Thyroid gland (tissue), 4 donors: ENCODE measurements at regions not wholly inside any gene's neighbourhood (a gene's known extent, or its start where the extent isn't known, plus 50 kb on each side); places are given as distances from the start of the nearest gene placed in this dataset.

Source experiments
- DNase-seq, 2 donors: peaks; one replicate each; pipeline ENCODE4 v3.0.0-alpha.2; 2019
- H3K27ac ChIP-seq, 3 donors: fragments of 200-600 bp; sonication (generic); 1 replicate in 2 of 3; 2 replicates in 1 of 3; pipeline ENCODE4 v1.5.1; 2016 to 2019; ENCODE audit warnings: mild to moderate bottlenecking in 1 of 3, moderate library complexity in 1 of 3
- H3K27me3 ChIP-seq: fragments of 200-600 bp; sonication (generic); one replicate; pipeline ENCODE4 v1.5.1; 2019
- H3K36me3 ChIP-seq, 2 donors: fragments of 200-600 bp; sonication (generic); one replicate each; pipeline ENCODE4 v1.5.1; 2016 to 2019
- H3K4me1 ChIP-seq, 2 donors: fragments of 200-600 bp; sonication (generic); one replicate each; pipeline ENCODE4 v1.5.1; 2017 to 2019
- H3K4me3 ChIP-seq, 3 donors: fragments of 200-600 bp; sonication (generic); replicated peaks in 1 of 3; 1 replicate in 2 of 3; 2 replicates in 1 of 3; pipeline ENCODE4 v1.5.1; 2016; ENCODE audit warnings: mild to moderate bottlenecking in 1 of 3
- H3K9me3 ChIP-seq: fragments of 200-600 bp; sonication (generic); one replicate; pipeline ENCODE4 v1.5.1; 2017
- POLR2A ChIP-seq, 2 donors: fragments of 450-650 bp; IDR thresholded peaks; one replicate each; pipeline ENCODE4 v1.6.1; 2017; ENCODE audit warnings: antibody characterized with exemption in 2 of 2, mild to moderate bottlenecking in 2 of 2, moderate library complexity in 1 of 2
- WGBS, 2 donors: methylation state at CpG; one replicate each; pipeline ENCODE4 v1.1.5; 2017; 5-methylcytosine and 5-hydroxymethylcytosine counted together
- intact Hi-C: fragments of 100-400 bp; cut with DNase I; formaldehyde crosslinking; loops from one replicate; pipeline ENCODE4 v1.15.1; 2023
- TF ChIP-seq, protein P1 (sequence below), 6 experiments: fragments of 200-600 bp in 3 of 6; fragments of 450-650 bp in 3 of 6; sonication (generic) in 3 of 6; IDR thresholded peaks; one replicate each; pipeline ENCODE4 v1.5.1; 2016 to 2019; ENCODE audit warnings: antibody characterized with exemption in 6 of 6, mild to moderate bottlenecking in 2 of 6, inconsistent platforms in 1 of 6, moderate library complexity in 1 of 6

DNA sequence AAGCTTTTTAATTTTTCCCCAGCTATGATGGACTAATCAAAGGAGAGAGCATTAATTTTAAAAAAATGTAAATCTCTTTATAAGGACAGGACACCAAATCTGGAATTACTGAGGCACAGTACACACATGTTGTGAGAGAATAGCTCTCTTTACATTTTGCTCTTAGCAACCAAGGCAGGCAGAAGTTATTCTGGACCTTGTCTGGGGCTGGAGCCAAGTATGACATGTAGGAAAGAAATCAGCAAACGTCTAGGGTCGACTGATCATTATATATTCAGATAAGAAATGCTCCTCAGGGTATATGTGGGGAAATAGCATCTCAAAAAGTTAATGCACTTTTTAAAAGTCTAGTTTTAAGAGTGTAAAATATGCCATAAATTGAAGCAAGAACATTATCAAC is 1330.0 kb upstream of the CELF4 start:
- H3K4me1 ChIP-seq = no peaks in the 10 kb centered on the region
- TF ChIP-seq, protein P1, sequence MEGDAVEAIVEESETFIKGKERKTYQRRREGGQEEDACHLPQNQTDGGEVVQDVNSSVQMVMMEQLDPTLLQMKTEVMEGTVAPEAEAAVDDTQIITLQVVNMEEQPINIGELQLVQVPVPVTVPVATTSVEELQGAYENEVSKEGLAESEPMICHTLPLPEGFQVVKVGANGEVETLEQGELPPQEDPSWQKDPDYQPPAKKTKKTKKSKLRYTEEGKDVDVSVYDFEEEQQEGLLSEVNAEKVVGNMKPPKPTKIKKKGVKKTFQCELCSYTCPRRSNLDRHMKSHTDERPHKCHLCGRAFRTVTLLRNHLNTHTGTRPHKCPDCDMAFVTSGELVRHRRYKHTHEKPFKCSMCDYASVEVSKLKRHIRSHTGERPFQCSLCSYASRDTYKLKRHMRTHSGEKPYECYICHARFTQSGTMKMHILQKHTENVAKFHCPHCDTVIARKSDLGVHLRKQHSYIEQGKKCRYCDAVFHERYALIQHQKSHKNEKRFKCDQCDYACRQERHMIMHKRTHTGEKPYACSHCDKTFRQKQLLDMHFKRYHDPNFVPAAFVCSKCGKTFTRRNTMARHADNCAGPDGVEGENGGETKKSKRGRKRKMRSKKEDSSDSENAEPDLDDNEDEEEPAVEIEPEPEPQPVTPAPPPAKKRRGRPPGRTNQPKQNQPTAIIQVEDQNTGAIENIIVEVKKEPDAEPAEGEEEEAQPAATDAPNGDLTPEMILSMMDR (IDR thresholded peaks at IDR 0.05) = no peak
- no peak for TF ChIP-seq POLR2A (IDR thresholded peaks at IDR 0.05)
- WGBS, 2 donors = 52 to 65% methylated on average over 2 of the region's 2 CpGs
- H3K27me3 ChIP-seq = no peaks in the 10 kb centered on the region
- intact Hi-C loops = no loop called here
- no peaks in the 10 kb centered on the region for H3K9me3 ChIP-seq
- H3K4me3 ChIP-seq = no peak overlapping the region
- no peak for DNase-seq
- H3K27ac ChIP-seq = no peak overlapping the region
- H3K36me3 ChIP-seq = no peaks in the 10 kb centered on the region

GRCh38 chr18:38887671-38888020 is 1322.0 kb upstream of the CELF4 start:
- no peak overlapping the region for H3K27ac ChIP-seq
- DNase-seq = no peak
- WGBS, 2 donors = 79 to 95% methylated on average over 2 of the region's 2 CpGs

GRCh38 chr18:38886861-38887670 is 1321.5 kb upstream of the CELF4 start:
- 69 to 82% methylated on average over 4 of the region's 4 CpGs for WGBS, 2 donors
- intact Hi-C loops = no loop called here

More at GRCh38 chr18:38887671-38888020, 1322.0 kb upstream of the CELF4 start:
- Histone ChIP-seq H3K4me3 (no peak overlapping the region), H3K4me1 (no peaks in the 10 kb centered on the region), H3K9me3 (no peaks in the 10 kb centered on the region), H3K36me3 (no peaks in the 10 kb centered on the region), H3K27me3 (no peaks in the 10 kb centered on the region)
- intact Hi-C loops = no loop called here
- TF ChIP-seq, protein P1 (IDR thresholded peaks at IDR 0.05) = no peak
- no peak for TF ChIP-seq POLR2A (IDR thresholded peaks at IDR 0.05)

GRCh38 chr18:38886235-38886634 is 1320.6 kb upstream of the CELF4 start:
- no peak for TF ChIP-seq POLR2A (IDR thresholded peaks at IDR 0.05)
- TF ChIP-seq, protein P1 (IDR thresholded peaks at IDR 0.05) = no peak

More at GRCh38 chr18:38886861-38887670, 1321.5 kb upstream of the CELF4 start:
- Histone ChIP-seq H3K4me3 (no peak overlapping the region), H3K27me3 (no peaks in the 10 kb centered on the region), H3K36me3 (no peaks in the 10 kb centered on the region), H3K4me1 (no peaks in the 10 kb centered on the region), H3K9me3 (no peaks in the 10 kb centered on the region), H3K27ac (no peak overlapping the region)
- TF ChIP-seq, protein P1 (IDR thresholded peaks at IDR 0.05) = no peak
- no peak for TF ChIP-seq POLR2A (IDR thresholded peaks at IDR 0.05)
- no peak for DNase-seq

GRCh38 chr18:38884050-38884449 is 1318.5 kb upstream of the CELF4 start:
- no peak overlapping the region for H3K4me3 ChIP-seq
- TF ChIP-seq, protein P1 (IDR thresholded peaks at IDR 0.05) = no peak
- no peak for TF ChIP-seq POLR2A (IDR thresholded peaks at IDR 0.05)
- no peaks in the 10 kb centered on the region for H3K27me3 ChIP-seq
- H3K4me1 ChIP-seq = no peaks in the 10 kb centered on the region
- WGBS, 2 donors = 52 to 65% methylated on average over 2 of the region's 2 CpGs
- intact Hi-C loops = no loop called here
- no peak for DNase-seq
- H3K27ac ChIP-seq = no peak overlapping the region
- H3K36me3 ChIP-seq = no peaks in the 10 kb centered on the region
- H3K9me3 ChIP-seq = no peaks in the 10 kb centered on the region

More at GRCh38 chr18:38886235-38886634, 1320.6 kb upstream of the CELF4 start:
- Histone ChIP-seq H3K36me3 (no peaks in the 10 kb centered on the region), H3K27me3 (no peaks in the 10 kb centered on the region), H3K4me3 (no peak overlapping the region), H3K4me1 (no peaks in the 10 kb centered on the region), H3K9me3 (no peaks in the 10 kb centered on the region), H3K27ac (no peak overlapping the region)
- 91 to 97% methylated on average over 2 of the region's 2 CpGs for WGBS, 2 donors
- DNase-seq = no peak
- intact Hi-C loops = no loop called here
